H9 (cell line): ENCODE measurements at regions not wholly inside any gene's neighbourhood (a gene's known extent, or its start where the extent isn't known, plus 50 kb on each side); places are given as distances from the start of the nearest gene placed in this dataset.

Experiments
- DNase-seq: peaks from one replicate; pipeline ENCODE4 v3.0.0-alpha.2; 2017
- H2AFZ ChIP-seq: one replicate; pipeline ENCODE4 v1.6.1; 2013; ENCODE audit warnings: mild to moderate bottlenecking, low read length, control low read depth, moderate library complexity
- H2AK5ac ChIP-seq: 2 replicates; pipeline ENCODE4 v1.6.1; 2013; ENCODE audit warnings: low read length, control low read depth, mixed read lengths; ENCODE audit not compliant: insufficient read length
- H2BK120ac ChIP-seq: one replicate; pipeline ENCODE4 v1.6.1; 2013; ENCODE audit warnings: low read depth, mild to moderate bottlenecking, low read length, control low read depth, inconsistent platforms; ENCODE audit not compliant: poor library complexity, severe bottlenecking
- H2BK12ac ChIP-seq: 2 replicates; pipeline ENCODE4 v1.6.1; 2013; ENCODE audit warnings: low read length, control low read depth, mixed read lengths, low read depth; ENCODE audit not compliant: insufficient read length
- H2BK15ac ChIP-seq: 2 replicates; pipeline ENCODE4 v1.6.1; 2013; ENCODE audit warnings: low read depth, low read length, control low read depth
- H2BK20ac ChIP-seq: one replicate; pipeline ENCODE4 v1.6.1; 2013; ENCODE audit warnings: low read depth, mild to moderate bottlenecking, low read length, control low read depth, inconsistent platforms; ENCODE audit not compliant: poor library complexity, severe bottlenecking
- H2BK5ac ChIP-seq: 2 replicates; pipeline ENCODE4 v1.6.1; 2013; ENCODE audit warnings: low read length, control low read depth, mixed read lengths; ENCODE audit not compliant: insufficient read length
- H3K14ac ChIP-seq: 2 replicates; pipeline ENCODE4 v1.6.1; 2013; ENCODE audit warnings: low read length, control low read depth; ENCODE audit not compliant: insufficient read depth
- H3K18ac ChIP-seq: 2 replicates; pipeline ENCODE4 v1.6.1; 2013; ENCODE audit warnings: low read depth, mild to moderate bottlenecking, mixed read lengths, low read length, control low read depth; ENCODE audit not compliant: insufficient read length
- H3K23ac ChIP-seq: 2 replicates; pipeline ENCODE4 v1.6.1; 2013; ENCODE audit warnings: low read length, control low read depth, mixed read lengths, low read depth; ENCODE audit not compliant: insufficient read length
- H3K23me2 ChIP-seq: 2 replicates; pipeline ENCODE4 v1.6.1; 2013; ENCODE audit warnings: low read depth, mild to moderate bottlenecking, mixed read lengths, low read length, control low read depth; ENCODE audit not compliant: insufficient read length, poor library complexity, severe bottlenecking
- H3K27ac ChIP-seq: 2 replicates; pipeline ENCODE4 v1.5.1; 2013; ENCODE audit warnings: low read length, control low read depth, mixed read lengths, low read depth; ENCODE audit not compliant: insufficient read length
- H3K27me3 ChIP-seq: 2 replicates; pipeline ENCODE4 v1.6.1; 2013; ENCODE audit warnings: low read length, control low read depth, inconsistent platforms; ENCODE audit not compliant: insufficient read depth
- H3K4ac ChIP-seq: 2 replicates; pipeline ENCODE4 v1.6.1; 2013; ENCODE audit warnings: low read depth, mild to moderate bottlenecking, control low read depth, inconsistent platforms, low read length, moderate library complexity
- H3K4me1 ChIP-seq: 2 replicates; pipeline ENCODE4 v1.6.1; 2013; ENCODE audit warnings: low read length, control low read depth, inconsistent platforms; ENCODE audit not compliant: insufficient read depth
- H3K4me2 ChIP-seq: 2 replicates; pipeline ENCODE4 v1.6.1; 2013; ENCODE audit warnings: low read length, control low read depth, mixed read lengths; ENCODE audit not compliant: insufficient read length, insufficient read depth
- H3K56ac ChIP-seq: 2 replicates; pipeline ENCODE4 v1.6.1; 2013; ENCODE audit warnings: low read depth, mild to moderate bottlenecking, mixed read lengths, low read length, control low read depth; ENCODE audit not compliant: insufficient read length
- H3K79me1 ChIP-seq: 2 replicates; pipeline ENCODE4 v1.6.1; 2013; ENCODE audit warnings: low read depth, mild to moderate bottlenecking, moderate library complexity, low read length, control low read depth, inconsistent platforms; ENCODE audit not compliant: insufficient read depth, poor library complexity, severe bottlenecking
- H3K79me2 ChIP-seq: 2 replicates; pipeline ENCODE4 v1.6.1; 2013; ENCODE audit warnings: low read length, control low read depth, inconsistent platforms; ENCODE audit not compliant: insufficient read depth
- H3K9ac ChIP-seq: 2 replicates; pipeline ENCODE4 v1.6.1; 2013; ENCODE audit warnings: low read length, control low read depth, mixed read lengths; ENCODE audit not compliant: insufficient read length; ENCODE audit errors: extremely low read depth
- H3K9me3 ChIP-seq: one replicate; pipeline ENCODE4 v1.6.1; 2013; ENCODE audit warnings: low read depth, low read length, inconsistent platforms; ENCODE audit not compliant: control insufficient read depth
- H3T11ph ChIP-seq: one replicate; pipeline ENCODE4 v1.6.1; 2013; ENCODE audit warnings: mild to moderate bottlenecking, low read length, control low read depth, inconsistent platforms
- H4K20me1 ChIP-seq: one replicate; pipeline ENCODE4 v1.6.1; 2013; ENCODE audit not compliant: control insufficient read depth, insufficient read length, insufficient read depth
- H4K5ac ChIP-seq: 2 replicates; pipeline ENCODE4 v1.6.1; 2013; ENCODE audit warnings: low read depth, mild to moderate bottlenecking, mixed read lengths, low read length, control low read depth; ENCODE audit not compliant: insufficient read length
- H4K8ac ChIP-seq: replicated peaks from 2 replicates; pipeline ENCODE4 v1.6.1; 2013; ENCODE audit warnings: low read length, control low read depth, mixed read lengths, low read depth; ENCODE audit not compliant: insufficient read length
- H4K91ac ChIP-seq: 2 replicates; pipeline ENCODE4 v1.6.1; 2013; ENCODE audit warnings: low read depth, mild to moderate bottlenecking, moderate library complexity, mixed read lengths, low read length, control low read depth; ENCODE audit not compliant: insufficient read length
- H3K27ac Mint-ChIP-seq, 3 experiments: 2 replicates in 2 of 3; 3 replicates in 1 of 3; pipeline ENCODE4 v1.8.0; 2020 to 2021; ENCODE audit warnings: mixed read lengths in 3 of 3, mild to moderate bottlenecking in 1 of 3, moderate library complexity in 1 of 3
- H3K27me3 Mint-ChIP-seq: 2 replicates; pipeline ENCODE4 v1.8.0; 2021; ENCODE audit warnings: low read depth, mild to moderate bottlenecking, moderate library complexity, mixed read lengths
- H3K36me3 Mint-ChIP-seq, 3 experiments: 2 replicates in 2 of 3; 3 replicates in 1 of 3; pipeline ENCODE4 v1.8.0; 2020 to 2021; ENCODE audit warnings: low read depth in 3 of 3, mixed read lengths in 3 of 3; ENCODE audit not compliant: insufficient read depth in 1 of 3
- H3K4me1 Mint-ChIP-seq, 2 experiments: 2 replicates each; pipeline ENCODE4 v1.8.0; 2020; ENCODE audit warnings: mixed read lengths in 2 of 2
- H3K4me3 Mint-ChIP-seq, 2 experiments: 2 replicates in 1 of 2; 3 replicates in 1 of 2; pipeline ENCODE4 v1.8.0; 2020 to 2021; ENCODE audit warnings: mild to moderate bottlenecking in 2 of 2, mixed read lengths in 2 of 2, moderate library complexity in 1 of 2
- H3K9me3 Mint-ChIP-seq, 2 experiments: 2 replicates in 1 of 2; 3 replicates in 1 of 2; pipeline ENCODE4 v1.8.0; 2020; ENCODE audit warnings: mild to moderate bottlenecking in 2 of 2, mixed read lengths in 2 of 2, moderate library complexity in 1 of 2
- CTCF ChIP-seq: fragments of 200-600 bp; sonication (generic); conservative IDR thresholded peaks from 3 replicates; pipeline ENCODE4 v1.8.0; 2021; ENCODE audit warnings: antibody characterized with exemption, mild to moderate bottlenecking

DNA sequence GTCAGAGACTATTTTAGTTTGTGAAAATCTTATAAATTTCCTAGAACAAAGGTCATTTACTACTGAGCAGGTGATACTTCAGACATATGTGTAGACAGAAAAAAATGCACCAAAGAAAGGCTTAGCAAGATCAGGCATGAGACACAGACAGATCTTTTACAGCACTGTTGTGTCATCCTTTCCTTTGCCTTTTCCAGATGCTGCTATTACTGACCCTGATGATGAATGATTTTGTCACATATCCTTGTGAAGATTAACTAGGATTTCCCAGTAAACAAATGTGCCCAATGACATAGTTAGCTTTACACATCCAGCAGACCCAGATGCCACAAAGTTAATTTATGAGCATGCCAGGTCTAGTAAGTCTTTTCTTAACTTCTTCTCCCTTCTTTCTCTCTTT, 68.2 kb downstream of the DMRTA1 start:
- no peak overlapping the region for H3K27ac ChIP-seq
- no peak overlapping the region for H2BK20ac ChIP-seq
- no peaks in the 10 kb centered on the region for H3K27me3 ChIP-seq
- DNase-seq: no peak
- no peak overlapping the region for H2AK5ac ChIP-seq
- no peak for TF ChIP-seq CTCF
- no peak overlapping the region for H2BK5ac ChIP-seq
- H3K4me1 Mint-ChIP-seq: no peaks in the 10 kb centered on the region
- no peaks in the 10 kb centered on the region for H3K27me3 Mint-ChIP-seq
- no peak overlapping the region for H3K23ac ChIP-seq
- H3K36me3 Mint-ChIP-seq: peaks cover 0 to 4% (median 1%) of the 10 kb centered on the region in 3 experiments; a peak in 1 of 7 replicates
- H3K56ac ChIP-seq: no peak overlapping the region
- no peaks in the 10 kb centered on the region for H3K9me3 ChIP-seq
- no peak overlapping the region for H4K91ac ChIP-seq
- no peaks in the 10 kb centered on the region for H3K79me2 ChIP-seq
- H3K4me1 ChIP-seq: no peaks in the 10 kb centered on the region
- no peak overlapping the region for H2AFZ ChIP-seq
- no peak overlapping the region for H2BK15ac ChIP-seq
- H3K79me1 ChIP-seq: no peaks in the 10 kb centered on the region
- H3K27ac Mint-ChIP-seq: no peak overlapping the region
- H3K4me2 ChIP-seq: no peak overlapping the region
- H4K5ac ChIP-seq: no peak overlapping the region
- no peak overlapping the region for H3K14ac ChIP-seq
- no peak overlapping the region for H3K18ac ChIP-seq
- H4K20me1 ChIP-seq: no peaks in the 10 kb centered on the region
- H3K9ac ChIP-seq: no peak overlapping the region
- H3T11ph ChIP-seq: no peak overlapping the region
- no peak overlapping the region for H2BK120ac ChIP-seq
- peaks cover 1 to 2% of the 10 kb centered on the region in 2 experiments; a peak in 3 of 5 replicates for H3K9me3 Mint-ChIP-seq
- H3K23me2 ChIP-seq: no peaks in the 10 kb centered on the region
- no peak overlapping the region for H3K4ac ChIP-seq
- H2BK12ac ChIP-seq: no peak overlapping the region
- H4K8ac ChIP-seq: no peak overlapping the region
- no peak overlapping the region for H3K4me3 Mint-ChIP-seq
